Colonic mucosa (tissue), 4 donors: ENCODE measurements at regions not wholly inside any gene's neighbourhood (a gene's known extent, or its start where the extent isn't known, plus 50 kb on each side); places are given as distances from the start of the nearest gene placed in this dataset.

ENCODE experiments used
- DNase-seq: peaks from one replicate; pipeline ENCODE4 v3.0.0-alpha.2; 2020
- H3K27ac ChIP-seq: fragments of 200-600 bp; one replicate; pipeline ENCODE4 v1.8.0; 2021
- H3K27me3 ChIP-seq: fragments of 200-600 bp; one replicate; pipeline ENCODE4 v1.8.0; 2021
- H3K36me3 ChIP-seq: fragments of 200-600 bp; one replicate; pipeline ENCODE4 v1.8.0; 2021
- H3K4me1 ChIP-seq: fragments of 200-600 bp; one replicate; pipeline ENCODE4 v1.8.0; 2021; ENCODE audit warnings: mild to moderate bottlenecking
- H3K4me3 ChIP-seq: fragments of 200-600 bp; one replicate; pipeline ENCODE4 v1.8.0; 2021
- H3K9ac ChIP-seq, 2 donors: one replicate each; pipeline ENCODE4 v1.7.0; 2013; ENCODE audit warnings: control low read depth in 2 of 2, low read depth in 2 of 2, low read length in 2 of 2
- H3K9me3 ChIP-seq: fragments of 200-600 bp; one replicate; pipeline ENCODE4 v1.8.0; 2021
- CTCF ChIP-seq: fragments of 200-600 bp; IDR thresholded peaks from one replicate; pipeline ENCODE4 v1.8.0; 2022; ENCODE audit warnings: antibody characterized with exemption, mild to moderate bottlenecking
- intact Hi-C: fragments of 100-400 bp; cut with DNase I; formaldehyde crosslinking; loops from one replicate; pipeline ENCODE4 v1.14.1; 2022
- donor health status: healthy.
- donor health status: DM: no; HTN: no; CAD: no.
- donor health status: DM: no; HTN: no; CAD: no.

- TF ChIP-seq CTCF = no peak
- H3K9me3 ChIP-seq = no peaks in the 10 kb centered on the region
- no peak overlapping the region for H3K4me3 ChIP-seq
- H3K36me3 ChIP-seq = no peaks in the 10 kb centered on the region
- no peaks in the 10 kb centered on the region for H3K27me3 ChIP-seq
- DNase-seq = no peak
- no peak overlapping the region for H3K9ac ChIP-seq
- intact Hi-C loops = no loop called here
- H3K27ac ChIP-seq = no peak overlapping the region
- H3K4me1 ChIP-seq = no peaks in the 10 kb centered on the region
These were observed 509.7 kb upstream of the AKR1E2 start for GRCh38 chr10:4316161-4316810.

- Histone ChIP-seq H3K4me3 (no peak overlapping the region), H3K27me3 (no peaks in the 10 kb centered on the region), H3K9me3 (no peaks in the 10 kb centered on the region), H3K36me3 (no peaks in the 10 kb centered on the region), H3K4me1 (no peaks in the 10 kb centered on the region), H3K27ac (no peak overlapping the region), H3K9ac (no peak overlapping the region)
- intact Hi-C loops = no loop called here
- DNase-seq = no peak
- no peak for TF ChIP-seq CTCF
These were observed 510.5 kb upstream of the AKR1E2 start for GRCh38 chr10:4315551-4315950.

- intact Hi-C loops = no loop called here
- no peak for TF ChIP-seq CTCF
- Histone ChIP-seq H3K9ac (no peak overlapping the region), H3K36me3 (no peaks in the 10 kb centered on the region), H3K4me3 (no peak overlapping the region), H3K27me3 (no peaks in the 10 kb centered on the region), H3K27ac (no peak overlapping the region), H3K9me3 (no peaks in the 10 kb centered on the region), H3K4me1 (no peaks in the 10 kb centered on the region)
- DNase-seq = no peak
These were observed 513.0 kb upstream of the AKR1E2 start for GRCh38 chr10:4313051-4313450.

GRCh38 chr10:4312051-4312835 is 513.8 kb upstream of the AKR1E2 start:
- Histone ChIP-seq H3K9me3 (no peaks in the 10 kb centered on the region), H3K27me3 (no peaks in the 10 kb centered on the region), H3K27ac (no peak overlapping the region), H3K36me3 (no peaks in the 10 kb centered on the region), H3K4me1 (no peaks in the 10 kb centered on the region), H3K9ac (no peak overlapping the region), H3K4me3 (no peak overlapping the region)
- DNase-seq = no peak
- no peak for TF ChIP-seq CTCF
- intact Hi-C loops = no loop called here

- Histone ChIP-seq H3K9ac (no peak overlapping the region), H3K4me3 (no peak overlapping the region), H3K4me1 (no peaks in the 10 kb centered on the region), H3K9me3 (no peaks in the 10 kb centered on the region), H3K36me3 (no peaks in the 10 kb centered on the region), H3K27me3 (no peaks in the 10 kb centered on the region), H3K27ac (no peak overlapping the region)
- DNase-seq = no peak
- intact Hi-C loops = no loop called here
- TF ChIP-seq CTCF = no peak
These were observed 515.8 kb upstream of the AKR1E2 start for GRCh38 chr10:4310172-4310571.
